OCI-LY1 (cell line): ENCODE measurements at regions not wholly inside any gene's neighbourhood (a gene's known extent, or its start where the extent isn't known, plus 50 kb on each side); places are given as distances from the start of the nearest gene placed in this dataset.

Experiments
- CTCF ChIP-seq: fragments of 200-600 bp; sonication (generic), shearing (Covaris generic); IDR thresholded peaks from 2 replicates; pipeline ENCODE4 v1.5.1; 2017; ENCODE audit warnings: mild to moderate bottlenecking, antibody characterized with exemption, low read length, moderate library complexity, mixed read lengths
- EZH2 ChIP-seq: fragments of 200-600 bp; sonication (generic), shearing (Covaris generic); IDR thresholded peaks from 2 replicates; pipeline ENCODE4 v1.8.0; 2017; ENCODE audit warnings: borderline replicate concordance, mixed run types, mild to moderate bottlenecking, antibody characterized with exemption, low read length, moderate library complexity, mixed read lengths

DNA sequence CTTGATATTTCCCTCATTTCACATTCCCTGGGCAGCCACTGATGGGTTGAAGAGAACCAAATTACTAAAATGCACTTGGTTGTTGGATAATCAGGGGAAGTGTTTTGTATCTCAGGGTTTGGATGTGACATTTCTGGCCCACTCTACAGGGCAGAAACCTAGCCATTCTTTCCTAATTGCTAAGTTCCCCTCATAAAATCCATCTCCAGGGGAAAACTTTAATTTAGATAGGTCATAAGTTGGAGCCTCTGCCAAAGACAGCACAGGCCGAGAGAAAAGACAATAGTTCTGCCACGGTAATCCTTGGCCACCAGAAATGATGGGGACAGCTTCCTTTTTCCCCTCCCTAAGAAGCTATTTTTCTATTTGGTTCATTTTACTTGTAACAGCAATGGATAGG is 192.7 kb upstream of the C1QTNF7 start:
- TF ChIP-seq EZH2 = no peak
- no peak for TF ChIP-seq CTCF
